ENCODE measurements at regions not wholly inside any gene's neighbourhood (a gene's known extent, or its start where the extent isn't known, plus 50 kb on each side); places are given as distances from the start of the nearest gene placed in this dataset.

DNA sequence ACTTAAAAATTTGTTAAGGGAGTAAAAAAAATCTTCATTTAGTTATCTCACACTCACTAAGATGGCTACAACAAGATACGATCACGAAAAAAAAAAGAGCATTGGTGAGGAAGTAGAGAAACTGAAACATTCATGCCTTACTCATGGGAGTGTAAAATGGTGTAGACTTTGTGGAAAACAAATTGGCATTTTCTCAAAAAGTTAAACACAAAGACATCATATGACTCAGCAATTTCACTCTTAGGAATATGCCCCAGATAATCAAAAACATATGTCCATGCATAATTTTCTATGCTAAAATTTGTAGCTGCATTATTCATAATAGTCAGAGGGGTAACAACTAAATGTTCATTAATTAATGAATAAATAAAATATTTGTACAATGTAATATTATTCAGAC is 120.9 kb upstream of the IRAK1BP1 start:
- TF ChIP-seq FOXK2 (IDR thresholded peaks at IDR 0.05) (no peak), SUZ12 (IDR thresholded peaks at IDR 0.05) (no peak), SP1 (IDR thresholded peaks at IDR 0.05) (no peak)
